Kidney (tissue), 13 donors: ENCODE measurements at regions not wholly inside any gene's neighbourhood (a gene's known extent, or its start where the extent isn't known, plus 50 kb on each side); places are given as distances from the start of the nearest gene placed in this dataset.

Experiments used
- DNase-seq, 5 donors: peaks; one replicate each; pipeline ENCODE4 v3.0.0-alpha.2; 2013 to 2020
- FAIRE-seq: peaks from 2 replicates; lab custom pipeline; 2012; peaks lifted over from hg19 to GRCh38; lab: Jason Lieb, UNC
- H3K27ac ChIP-seq, 2 donors: one replicate each; pipeline ENCODE4 v1.7.0; 2013; ENCODE audit warnings: low read depth in 2 of 2, low read length in 2 of 2, inconsistent platforms in 1 of 2
- H3K27me3 ChIP-seq: one replicate; pipeline ENCODE4 v1.7.1; 2013; ENCODE audit warnings: low read length, inconsistent platforms; ENCODE audit not compliant: control insufficient read depth, insufficient read depth
- H3K36me3 ChIP-seq, 3 donors: one replicate each; pipeline versions ENCODE4 v1.7.0 to v1.7.1; 2013; ENCODE audit warnings: low read length in 3 of 3, control low read depth in 1 of 3, inconsistent platforms in 1 of 3; ENCODE audit not compliant: insufficient read depth in 3 of 3, control insufficient read depth in 2 of 3
- H3K4me1 ChIP-seq, 3 donors: one replicate each; pipeline versions ENCODE4 v1.7.0 to v1.7.1; 2013; ENCODE audit warnings: low read length in 3 of 3, inconsistent platforms in 1 of 3, low read depth in 1 of 3; ENCODE audit not compliant: control insufficient read depth in 2 of 3, insufficient read depth in 2 of 3
- H3K4me3 ChIP-seq, 3 donors: one replicate each; pipeline versions ENCODE4 v1.7.0 to v1.8.1; 2013; ENCODE audit warnings: low read length in 3 of 3, control low read depth in 1 of 3, inconsistent platforms in 1 of 3
- H3K9ac ChIP-seq, 3 donors: one replicate each; pipeline versions ENCODE4 v1.7.0 to v1.7.1; 2013; ENCODE audit warnings: low read length in 3 of 3, control low read depth in 1 of 3, inconsistent platforms in 1 of 3
- H3K9me3 ChIP-seq, 3 donors: one replicate each; pipeline versions ENCODE4 v1.7.0 to v1.7.1; 2013; ENCODE audit warnings: low read length in 3 of 3, control low read depth in 1 of 3, inconsistent platforms in 1 of 3; ENCODE audit not compliant: control insufficient read depth in 2 of 3, insufficient read depth in 1 of 3
- intact Hi-C: fragments of 100-400 bp; cut with DNase I; formaldehyde crosslinking; loops from one replicate; pipeline ENCODE4 v1.11.1; 2022
- TF ChIP-seq, protein P1 (sequence below): IDR thresholded peaks from 3 replicates; pipeline ENCODE4 v1.5.1; 2012; ENCODE audit warnings: mild to moderate bottlenecking, moderate library complexity, borderline replicate concordance; ENCODE audit not compliant: insufficient read depth; ENCODE audit errors: extremely low read depth
- donor health status: control.
- donor health status: control.
- donor health status: control.
- donor health status: control.
- donor health status: control.
- donor health status: DM: yes; HTN: yes; CAD: no.
- donor health status: Normal renal cell carcinoma (clear cell type).

DNA sequence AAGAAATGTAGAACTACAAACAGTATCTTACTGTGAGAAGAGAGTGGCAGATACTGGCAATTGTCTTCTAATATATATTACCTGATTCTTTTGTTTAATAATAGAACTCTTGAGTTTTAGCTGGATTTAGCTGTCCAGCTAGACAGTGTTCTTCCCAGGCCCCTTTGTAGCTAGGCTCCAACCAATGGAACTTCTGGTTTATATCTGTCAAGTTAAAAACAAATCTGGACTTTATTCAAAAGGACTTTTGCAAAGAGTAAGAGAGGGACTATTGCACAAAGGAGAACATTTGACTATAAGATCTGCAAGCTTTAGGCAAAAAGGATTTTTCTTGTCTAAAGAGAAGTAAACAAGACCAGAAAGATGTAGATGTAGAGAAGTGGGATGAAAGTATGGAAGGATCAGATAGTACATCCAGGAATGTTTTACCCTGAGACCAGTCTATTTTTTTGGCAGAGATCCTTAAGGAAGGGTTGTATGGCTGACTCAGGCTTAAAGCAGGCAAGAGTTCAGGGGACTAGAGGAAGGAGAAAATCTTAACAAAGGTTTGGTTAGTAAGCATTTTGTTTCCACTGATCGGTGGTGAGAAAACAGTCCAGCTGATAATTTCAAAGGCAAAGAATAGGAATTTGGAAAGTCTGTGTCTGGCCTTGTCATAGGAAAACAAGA, 111.1 kb upstream of the PLEKHA5 start:
- TF ChIP-seq, protein P1, sequence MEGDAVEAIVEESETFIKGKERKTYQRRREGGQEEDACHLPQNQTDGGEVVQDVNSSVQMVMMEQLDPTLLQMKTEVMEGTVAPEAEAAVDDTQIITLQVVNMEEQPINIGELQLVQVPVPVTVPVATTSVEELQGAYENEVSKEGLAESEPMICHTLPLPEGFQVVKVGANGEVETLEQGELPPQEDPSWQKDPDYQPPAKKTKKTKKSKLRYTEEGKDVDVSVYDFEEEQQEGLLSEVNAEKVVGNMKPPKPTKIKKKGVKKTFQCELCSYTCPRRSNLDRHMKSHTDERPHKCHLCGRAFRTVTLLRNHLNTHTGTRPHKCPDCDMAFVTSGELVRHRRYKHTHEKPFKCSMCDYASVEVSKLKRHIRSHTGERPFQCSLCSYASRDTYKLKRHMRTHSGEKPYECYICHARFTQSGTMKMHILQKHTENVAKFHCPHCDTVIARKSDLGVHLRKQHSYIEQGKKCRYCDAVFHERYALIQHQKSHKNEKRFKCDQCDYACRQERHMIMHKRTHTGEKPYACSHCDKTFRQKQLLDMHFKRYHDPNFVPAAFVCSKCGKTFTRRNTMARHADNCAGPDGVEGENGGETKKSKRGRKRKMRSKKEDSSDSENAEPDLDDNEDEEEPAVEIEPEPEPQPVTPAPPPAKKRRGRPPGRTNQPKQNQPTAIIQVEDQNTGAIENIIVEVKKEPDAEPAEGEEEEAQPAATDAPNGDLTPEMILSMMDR = no peak
- no peak overlapping the region for H3K27ac ChIP-seq
- H3K4me1 ChIP-seq = peaks cover 0 to 4% (median 0%) of the 10 kb centered on the region in 3 donors
- no peak for DNase-seq
- H3K4me3 ChIP-seq = no peak overlapping the region
- H3K36me3 ChIP-seq = no peaks in the 10 kb centered on the region
- intact Hi-C loops = no loop called here
- H3K9ac ChIP-seq = no peak overlapping the region
- no peak for FAIRE-seq
- H3K27me3 ChIP-seq = no peaks in the 10 kb centered on the region
- H3K9me3 ChIP-seq = no peaks in the 10 kb centered on the region

DNA sequence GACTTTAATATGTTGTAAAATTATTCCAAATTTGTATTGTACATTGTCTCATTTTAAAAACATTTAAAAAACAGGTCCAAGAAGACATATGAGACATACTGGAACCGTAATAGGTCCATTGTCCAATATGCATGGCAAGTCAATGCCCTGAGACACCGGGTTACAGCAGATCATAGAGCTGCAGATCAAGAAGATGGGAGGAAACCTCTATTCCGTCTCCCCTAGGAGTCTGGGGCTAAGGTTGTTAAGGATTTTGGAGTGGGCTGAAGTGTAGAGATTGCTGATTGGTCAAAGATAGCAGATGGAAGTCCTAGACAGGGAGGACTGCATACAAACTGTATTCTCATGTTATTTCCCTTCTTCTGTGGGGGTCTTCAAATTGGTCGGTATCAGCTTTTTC, 108.3 kb upstream of the PLEKHA5 start:
- no peak for FAIRE-seq
- H3K4me3 ChIP-seq = peak overlapping the region in 1 of 3 donors; percentile 20
- intact Hi-C loops = no loop called here

DNA sequence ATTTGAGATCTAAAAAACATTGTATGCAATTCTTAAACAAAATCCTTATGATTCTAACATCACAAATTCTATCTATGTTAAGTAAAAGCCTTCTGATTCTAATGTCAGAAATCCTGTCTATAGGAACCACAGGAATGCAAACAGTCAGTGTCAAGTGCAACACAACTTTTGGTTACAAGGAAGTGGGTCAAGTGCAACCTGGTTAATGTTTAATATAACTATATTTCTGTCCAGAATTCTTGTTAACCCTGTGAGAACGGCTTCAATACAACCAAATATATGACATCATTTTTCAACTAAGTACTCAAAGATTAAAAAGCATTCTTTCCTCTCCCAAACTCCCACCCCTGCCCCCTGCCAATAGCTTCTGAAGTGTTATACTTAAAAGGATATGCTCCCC, 107.9 kb upstream of the PLEKHA5 start:
- intact Hi-C loops = no loop called here
- peaks cover 0 to 4% (median 0%) of the 10 kb centered on the region in 3 donors for H3K4me1 ChIP-seq
- TF ChIP-seq, protein P1 = no peak
- H3K9ac ChIP-seq = no peak overlapping the region
- DNase-seq (no peak), FAIRE-seq (no peak)
- H3K36me3 ChIP-seq = no peaks in the 10 kb centered on the region
- H3K27me3 ChIP-seq = no peaks in the 10 kb centered on the region
- no peaks in the 10 kb centered on the region for H3K9me3 ChIP-seq
- peak overlapping the region in 1 of 3 donors; percentile 20 for H3K4me3 ChIP-seq
- no peak overlapping the region for H3K27ac ChIP-seq

More for the DNA sequence above, 108.3 kb upstream of the PLEKHA5 start:
- no peaks in the 10 kb centered on the region for H3K27me3 ChIP-seq
- no peaks in the 10 kb centered on the region for H3K36me3 ChIP-seq
- H3K9ac ChIP-seq = no peak overlapping the region
- no peak overlapping the region for H3K27ac ChIP-seq
- TF ChIP-seq, protein P1 = no peak
- H3K4me1 ChIP-seq = peaks cover 0 to 4% (median 0%) of the 10 kb centered on the region in 3 donors
- no peak for DNase-seq
- H3K9me3 ChIP-seq = no peaks in the 10 kb centered on the region
